ENCODE measurements at regions not wholly inside any gene's neighbourhood (a gene's known extent, or its start where the extent isn't known, plus 50 kb on each side); places are given as distances from the start of the nearest gene placed in this dataset.
"Not testable (repeated sequence)": the region's sequence is repeated elsewhere in the genome, so short reads cannot be mapped to it uniquely, and the experiment has no call there.

- no peak for DNase-seq (ENCODE audit: low read depth in 2 of 2, low spot score in 1 of 2)
Observed at GRCh38 chr22:47623066-47623762, 860.8 kb downstream of the TBC1D22A start.

- DNase-seq (ENCODE audit: low read depth in 2 of 2, low spot score in 1 of 2) = no peak
Observed at GRCh38 chr22:47622541-47622940, 860.1 kb downstream of the TBC1D22A start.

DNA sequence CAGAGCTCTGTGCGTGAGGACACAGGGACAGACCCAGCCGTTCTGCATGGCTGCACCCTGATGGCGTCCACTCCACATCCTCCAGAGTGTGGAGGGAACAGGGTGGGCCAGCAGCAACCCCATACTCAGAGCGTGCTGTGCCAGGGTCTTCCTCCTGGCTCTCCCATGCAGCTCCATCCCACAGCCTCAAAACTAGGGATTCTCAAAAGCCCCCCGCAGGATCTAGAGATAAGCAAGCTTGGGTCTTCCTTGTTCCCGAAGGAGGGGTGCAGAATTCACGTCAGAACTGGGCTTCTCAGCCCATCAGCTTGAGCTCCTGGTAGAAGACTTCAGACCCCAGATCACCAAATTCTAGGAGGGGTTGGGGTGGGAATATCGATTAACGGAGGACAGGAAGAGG lies 858.8 kb downstream of the TBC1D22A start:
- no peak for DNase-seq (ENCODE audit: low read depth in 2 of 2, low spot score in 1 of 2)

GRCh38 chr22:47620391-47620790 lies 857.9 kb downstream of the TBC1D22A start:
- DNase-seq (ENCODE audit: low read depth in 2 of 2, low spot score in 1 of 2) = no peak

DNA sequence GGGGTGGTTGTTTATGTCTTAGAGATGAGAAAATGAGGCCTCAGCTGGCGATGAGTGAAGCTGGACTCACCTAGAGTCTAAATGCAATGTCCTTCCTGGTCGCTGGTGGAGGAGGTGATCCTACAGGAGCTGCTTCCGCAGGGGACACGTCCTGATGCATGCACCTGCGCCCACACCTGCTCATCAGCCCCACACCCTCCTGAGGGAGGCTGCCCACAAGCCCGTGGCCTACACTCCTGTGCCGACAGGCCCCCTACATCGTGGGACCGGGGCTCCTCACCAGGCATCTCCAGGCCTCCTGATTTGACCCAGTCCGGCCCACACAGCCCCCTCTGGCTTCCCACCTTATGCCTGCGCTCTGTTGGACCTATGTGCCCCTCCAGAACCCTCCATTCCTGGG lies 857.2 kb downstream of the TBC1D22A start:
- no peak for DNase-seq (ENCODE audit: low read depth in 2 of 2, low spot score in 1 of 2)

DNA sequence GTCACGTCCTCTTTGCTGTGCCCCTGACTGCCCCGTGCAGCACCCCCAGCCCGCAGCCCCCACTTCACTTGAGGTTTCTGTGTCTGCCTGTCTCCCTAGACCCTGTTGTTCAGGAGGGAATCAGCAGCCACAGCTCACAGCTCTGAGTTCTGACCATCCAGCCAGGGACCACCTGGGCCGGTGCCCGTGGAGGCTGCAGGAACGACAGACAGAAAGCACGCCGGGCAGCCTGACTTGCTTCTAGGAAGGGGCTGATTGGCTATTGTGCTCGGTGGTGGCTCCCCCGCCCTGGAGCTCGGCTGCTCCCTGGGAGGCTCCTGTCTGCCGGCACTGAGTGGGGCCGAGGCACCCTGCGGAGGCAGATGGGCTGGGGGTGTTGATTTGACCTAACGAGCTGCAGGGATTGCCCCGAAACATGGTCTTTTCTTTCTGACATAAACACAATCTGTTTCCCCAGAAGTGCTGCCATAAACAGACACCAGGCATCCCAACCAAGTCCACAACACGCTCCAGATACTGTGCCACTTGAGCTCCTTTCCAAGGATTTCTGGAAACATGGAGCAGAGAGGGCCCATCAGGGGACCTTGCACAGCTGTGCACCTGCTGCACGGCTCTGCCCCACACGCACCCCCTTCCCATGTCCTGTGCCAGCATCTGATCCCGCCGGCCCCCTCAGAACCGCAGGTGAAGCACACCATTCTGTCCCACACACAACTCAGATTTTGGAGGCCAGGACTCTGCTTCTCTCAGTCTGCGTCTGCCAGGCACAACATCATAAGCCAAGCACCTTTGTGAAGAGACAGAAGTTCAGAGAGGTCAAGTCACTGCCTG lies 855.9 kb downstream of the TBC1D22A start:
- no peak for DNase-seq (ENCODE audit: low read depth in 2 of 2, low spot score in 1 of 2)

DNA sequence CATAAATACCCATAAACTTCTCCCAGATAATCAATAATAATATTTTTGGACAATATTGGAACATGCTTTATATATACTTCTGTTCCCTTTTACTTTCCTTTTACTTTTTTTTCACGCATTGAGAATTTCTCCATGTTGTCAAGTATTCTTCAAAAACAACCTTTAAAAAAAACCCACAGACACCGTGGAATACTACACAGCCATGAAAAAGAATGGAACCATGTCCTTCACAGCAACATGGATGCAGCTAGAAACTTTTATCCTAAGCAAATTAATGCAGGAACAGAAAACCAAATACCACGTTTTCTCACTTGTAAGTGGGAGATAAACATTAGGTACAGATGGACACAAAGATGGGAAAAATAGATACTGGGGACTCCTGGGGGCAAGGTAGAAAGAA lies 854.7 kb downstream of the TBC1D22A start:
- no peak for DNase-seq (ENCODE audit: low read depth in 2 of 2, low spot score in 1 of 2)

- no peak for DNase-seq (ENCODE audit: low read depth in 2 of 2, low spot score in 1 of 2)
Observed at GRCh38 chr22:47616396-47617020, 854.1 kb downstream of the TBC1D22A start.

DNA sequence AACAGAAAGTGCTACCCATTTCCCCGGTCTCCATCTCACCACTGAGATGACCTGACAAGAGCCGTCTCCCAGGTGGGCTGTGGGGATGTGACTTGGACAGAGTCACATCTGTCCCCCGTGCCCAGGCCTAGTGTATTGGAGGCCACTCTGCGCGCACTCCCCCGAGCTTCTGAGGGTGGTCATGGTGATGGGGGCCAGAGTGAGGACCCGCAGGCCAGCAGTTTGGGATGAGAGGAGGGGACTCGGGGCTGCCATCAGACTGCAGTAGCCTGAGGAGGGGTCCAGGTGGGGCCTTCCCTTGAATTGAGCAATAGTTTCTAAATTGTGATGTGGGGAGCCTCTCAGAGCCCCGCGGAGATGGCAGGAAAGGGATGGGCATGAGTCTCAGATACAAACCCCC lies 852.6 kb downstream of the TBC1D22A start:
- no peak for DNase-seq (ENCODE audit: low read depth in 2 of 2, low spot score in 1 of 2)

- no peak for DNase-seq (ENCODE audit: low read depth in 2 of 2, low spot score in 1 of 2)
Observed at GRCh38 chr22:47613606-47614350, 851.3 kb downstream of the TBC1D22A start.

DNA sequence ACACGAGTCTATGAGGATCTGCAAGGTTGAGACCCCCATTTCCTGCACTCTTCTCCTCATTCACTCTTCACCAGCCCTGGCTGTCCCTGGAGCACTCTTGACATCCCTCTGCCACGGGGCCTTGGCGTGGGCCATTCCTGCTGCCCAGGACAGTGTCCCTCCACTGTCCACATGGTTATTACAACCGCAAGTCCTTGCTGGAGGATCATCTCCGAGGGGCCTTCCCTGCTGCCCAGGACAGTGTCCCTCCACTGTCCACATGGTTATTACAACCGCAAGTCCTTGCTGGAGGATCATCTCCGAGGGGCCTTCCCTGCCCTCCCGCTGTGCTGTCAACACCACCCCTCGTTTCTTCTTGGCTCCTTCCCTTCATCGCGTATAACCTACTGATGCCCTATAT lies 850.7 kb downstream of the TBC1D22A start:
- DNase-seq (ENCODE audit: low read depth in 2 of 2, low spot score in 1 of 2) = not testable (repeated sequence)

DNA sequence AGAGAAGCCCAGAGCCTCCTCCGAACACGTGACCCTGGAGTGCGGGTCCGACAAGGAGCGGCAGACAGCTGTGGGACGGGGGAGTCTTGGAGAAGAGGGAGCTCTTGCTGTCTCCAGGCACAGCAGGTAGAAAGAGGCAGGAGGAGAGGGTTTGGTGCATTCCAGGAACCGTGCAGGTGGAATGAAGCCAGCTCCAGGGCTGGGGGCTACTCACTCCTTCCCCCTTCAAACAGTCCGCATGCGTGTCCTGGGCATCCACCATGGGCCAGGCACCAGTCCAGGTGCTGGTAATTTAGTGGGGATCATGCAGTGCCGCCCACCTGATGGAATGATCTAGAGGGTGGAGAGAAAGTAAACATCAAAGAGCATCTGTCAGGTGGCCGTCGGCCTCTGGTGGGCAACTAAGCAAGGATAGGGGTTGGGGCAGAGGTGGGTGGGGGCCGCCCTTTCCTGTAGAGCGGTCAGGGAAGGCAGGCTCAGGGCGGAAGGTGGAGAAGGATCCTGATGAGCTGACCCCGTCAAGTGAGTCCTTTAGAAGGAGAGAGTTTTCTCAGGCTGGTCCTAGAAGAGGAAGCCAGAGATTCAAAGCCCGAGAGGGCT lies 850.0 kb downstream of the TBC1D22A start:
- no peak for DNase-seq (ENCODE audit: low read depth in 2 of 2, low spot score in 1 of 2)

GRCh38 chr22:47610764-47611163 lies 848.3 kb downstream of the TBC1D22A start:
- DNase-seq (ENCODE audit: low read depth in 2 of 2, low spot score in 1 of 2) = no peak

GRCh38 chr22:47610281-47610680 lies 847.8 kb downstream of the TBC1D22A start:
- DNase-seq (ENCODE audit: low read depth in 2 of 2, low spot score in 1 of 2) = no peak

GRCh38 chr22:47609653-47610052 lies 847.2 kb downstream of the TBC1D22A start:
- no peak for DNase-seq (ENCODE audit: low read depth in 2 of 2, low spot score in 1 of 2)

GRCh38 chr22:47608421-47608820 lies 846.0 kb downstream of the TBC1D22A start:
- DNase-seq (ENCODE audit: low read depth in 2 of 2, low spot score in 1 of 2) = no peak

DNA sequence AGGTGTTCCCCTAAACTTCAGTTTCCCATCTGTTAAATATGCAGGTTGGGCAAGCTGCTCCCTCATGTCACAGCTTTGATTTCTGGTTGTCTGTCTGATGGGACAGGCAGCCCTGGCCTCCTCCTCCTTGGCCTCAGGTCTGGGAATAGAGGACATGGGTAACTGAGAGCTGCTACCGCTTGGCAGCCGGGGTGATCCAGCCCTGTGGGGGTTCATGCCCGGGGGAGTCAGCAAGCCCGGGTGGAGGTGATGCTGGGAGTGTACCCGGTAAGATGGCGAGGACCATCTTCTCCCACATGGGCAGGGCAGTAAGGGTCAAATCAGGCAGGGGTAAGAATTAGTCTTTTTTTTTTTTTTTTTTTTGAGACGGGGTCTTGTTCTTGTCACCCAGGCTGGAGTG lies 845.0 kb downstream of the TBC1D22A start:
- no peak for DNase-seq (ENCODE audit: low read depth in 2 of 2, low spot score in 1 of 2)

DNA sequence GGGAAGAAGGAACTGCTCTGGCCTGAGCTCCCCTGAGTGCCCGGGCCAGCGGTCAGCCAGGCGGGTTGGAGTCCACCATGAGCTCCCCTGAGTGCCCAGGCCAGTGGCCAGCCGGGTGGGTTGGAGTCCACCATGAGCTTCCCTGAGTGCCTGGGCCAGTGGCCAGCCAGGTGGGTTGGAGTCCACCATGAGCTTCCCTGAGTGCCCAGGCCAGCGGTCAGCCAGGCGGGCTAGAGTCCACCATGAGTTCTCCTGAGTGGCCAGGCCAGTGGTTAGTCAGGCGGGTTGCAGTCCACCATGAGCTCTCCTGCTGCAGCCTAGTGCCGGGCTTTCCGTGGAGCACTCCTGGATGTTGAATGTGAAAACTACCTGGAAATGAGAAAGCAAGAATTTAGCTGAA lies 844.0 kb downstream of the TBC1D22A start:
- no peak for DNase-seq (ENCODE audit: low read depth in 2 of 2, low spot score in 1 of 2)

GRCh38 chr22:47605886-47606285 lies 843.4 kb downstream of the TBC1D22A start:
- no peak for DNase-seq (ENCODE audit: low read depth in 2 of 2, low spot score in 1 of 2)

- no peak for DNase-seq (ENCODE audit: low read depth in 2 of 2, low spot score in 1 of 2)
Observed at GRCh38 chr22:47605441-47605840, 843.0 kb downstream of the TBC1D22A start.

DNA sequence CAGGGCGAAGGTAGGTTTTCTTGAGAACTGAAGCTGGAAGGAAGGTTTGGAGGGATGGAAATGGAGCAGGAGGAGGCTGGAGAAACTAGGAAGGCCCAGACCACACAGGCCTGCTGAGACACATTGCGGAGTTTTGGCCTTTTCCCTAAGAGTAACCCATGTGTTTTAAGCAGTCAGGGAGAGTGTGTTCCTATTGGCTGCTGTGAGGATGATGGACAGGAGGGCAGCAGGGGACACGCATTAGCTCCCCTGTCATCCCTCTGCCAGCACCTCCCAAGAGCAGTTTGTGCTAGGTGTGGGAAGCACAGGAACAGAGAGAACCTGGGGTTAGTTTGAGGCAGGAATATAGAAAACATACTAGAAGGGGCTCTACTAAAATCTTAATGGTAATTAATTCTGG lies 842.1 kb downstream of the TBC1D22A start:
- DNase-seq (ENCODE audit: low read depth in 2 of 2, low spot score in 1 of 2) = no peak

Measured in stimulated activated CD8-positive, alpha-beta memory T cell treated with anti-CD3 and anti-CD28 coated beads, Interleukin-4, amount 100 ng/mL, for 4 hours (primary cell).